Aorta (tissue), 5 donors: ENCODE measurements at regions not wholly inside any gene's neighbourhood (a gene's known extent, or its start where the extent isn't known, plus 50 kb on each side); places are given as distances from the start of the nearest gene placed in this dataset.
A peak's percentile ranks its signal among the peaks of the same experiment; 100 is the strongest.

Source experiments
- ATAC-seq: fragments of 200-7000 bp; cut with Tn5 transposase; one replicate; pipeline ENCODE4 v1.9.1; 2022; ENCODE audit warnings: moderate library complexity; ENCODE audit not compliant: low FRiP score
- DNase-seq, 2 donors: peaks; one replicate each; pipeline ENCODE4 v3.0.0-alpha.2; 2020
- H3K27ac ChIP-seq, 2 donors: one replicate each; pipeline ENCODE4 v1.5.1; 2013; ENCODE audit warnings: low read length in 2 of 2, mild to moderate bottlenecking in 2 of 2, moderate library complexity in 2 of 2, control low read depth in 1 of 2, inconsistent platforms in 1 of 2, low read depth in 1 of 2
- H3K27me3 ChIP-seq, 2 donors: one replicate each; pipeline ENCODE4 v1.6.1; 2013; ENCODE audit warnings: control low read depth in 1 of 2, low read length in 1 of 2, mild to moderate bottlenecking in 1 of 2, moderate library complexity in 1 of 2; ENCODE audit not compliant: insufficient read depth in 2 of 2, control insufficient read depth in 1 of 2
- H3K36me3 ChIP-seq, 2 donors: one replicate each; pipeline ENCODE4 v1.6.1; 2013; ENCODE audit warnings: control low read depth in 1 of 2, low read length in 1 of 2, mild to moderate bottlenecking in 1 of 2; ENCODE audit not compliant: insufficient read depth in 2 of 2, control insufficient read depth in 1 of 2
- H3K4me1 ChIP-seq, 2 donors: one replicate each; pipeline ENCODE4 v1.6.1; 2013; ENCODE audit warnings: low read length in 2 of 2, control low read depth in 1 of 2, mild to moderate bottlenecking in 1 of 2, moderate library complexity in 1 of 2; ENCODE audit not compliant: insufficient read depth in 2 of 2, control insufficient read depth in 1 of 2
- H3K4me3 ChIP-seq, 2 donors: one replicate each; pipeline ENCODE4 v1.5.1; 2013; ENCODE audit warnings: low read length in 2 of 2, control low read depth in 1 of 2, mild to moderate bottlenecking in 1 of 2
- H3K9me3 ChIP-seq: one replicate; pipeline ENCODE4 v1.6.1; 2013; ENCODE audit warnings: mild to moderate bottlenecking, low read length; ENCODE audit not compliant: control insufficient read depth
- WGBS, 2 donors: extraction: QIAGEN DNeasy Blood & Tissue Kit; methylation state at CpG; one replicate each; pipeline ENCODE4 v1.1.7; 2013; 5-methylcytosine and 5-hydroxymethylcytosine counted together
- intact Hi-C, 2 donors: fragments of 100-400 bp; cut with DNase I; formaldehyde crosslinking; loops; one replicate each; pipeline versions ENCODE4 v1.14.2 to v1.15.0; 2022
- donor health status: healthy with polysubstance abuse.
- donor health status: Bipolar disorder and iron deficiency.
- donor health status: DM: no; HTN: no; CAD: no.
- donor health status: DM: no; HTN: no; CAD: no.
- donor health status: DM: yes; HTN: yes; CAD: no.

DNA sequence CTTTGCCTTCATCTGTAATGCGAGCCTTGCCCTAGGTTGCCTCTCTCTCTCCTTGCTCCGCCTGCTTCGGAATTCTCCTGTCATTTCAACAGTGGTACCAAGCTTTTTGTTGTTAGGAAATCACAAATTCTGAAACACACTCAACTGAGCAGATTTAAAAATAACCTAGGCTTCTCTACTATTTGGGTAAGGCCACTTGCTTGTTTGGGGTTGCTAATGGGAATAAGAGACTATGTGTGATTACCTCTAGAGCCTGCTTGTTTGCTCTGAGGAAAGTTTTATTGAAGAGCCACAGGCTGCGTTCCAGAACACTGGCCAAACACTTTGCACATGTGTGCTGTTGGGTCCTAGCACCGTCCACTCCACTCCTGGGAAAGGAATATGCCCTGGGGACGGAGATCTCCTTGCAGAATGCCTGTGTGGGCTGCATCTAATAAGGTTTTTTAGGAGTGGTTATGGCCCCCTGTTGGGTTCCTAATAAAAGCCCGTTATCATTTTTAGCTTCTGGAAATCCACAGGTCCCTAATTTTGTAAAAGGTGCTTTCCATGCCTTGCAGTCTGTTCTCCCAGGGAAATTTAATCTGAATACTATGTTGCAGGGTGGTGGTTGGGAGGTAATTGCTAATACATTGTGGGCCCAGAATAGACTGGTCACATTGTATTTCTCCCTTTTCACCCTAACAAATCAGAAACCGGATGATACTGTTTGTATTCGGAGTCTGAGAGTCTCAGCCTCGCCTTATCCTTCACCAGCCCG, 68.7 kb upstream of the KLF6 start:
- intact Hi-C loops, result loop anchor here (2.0 to 5.0 kb wide), 5 partner anchors 33 to 84 kb away; partner anchors contain the start of gene KLF6 (in 1 of the 2)
- DNase-seq, result no peak

GRCh38 chr10:3853016-3853415, 68.0 kb upstream of the KLF6 start:
- no peak overlapping the region for H3K4me3 ChIP-seq
- intact Hi-C loops, result loop anchor here (2.0 to 5.0 kb wide), 5 partner anchors 34 to 84 kb away; partner anchors contain the start of gene KLF6 (in 1 of the 2)
- no peak for ATAC-seq
- WGBS, 2 donors, result 61% methylated on average over 10 of the region's 10 CpGs
- peaks cover 0 to 5% of the 10 kb centered on the region in 2 donors for H3K4me1 ChIP-seq
- no peaks in the 10 kb centered on the region for H3K9me3 ChIP-seq
- no peaks in the 10 kb centered on the region for H3K27me3 ChIP-seq
- H3K36me3 ChIP-seq, result no peaks in the 10 kb centered on the region
- H3K27ac ChIP-seq, result peak overlapping the region in 1 of 2 donors; percentile 99
- peak in 1 of 2 donors; percentile 81 for DNase-seq

More for the DNA sequence above, 68.7 kb upstream of the KLF6 start:
- ATAC-seq, result peak; percentile 23
- Histone ChIP-seq H3K9me3 (no peaks in the 10 kb centered on the region), H3K4me1 (peaks cover 0 to 5% of the 10 kb centered on the region in 2 donors), H3K4me3 (no peak overlapping the region), H3K27me3 (no peaks in the 10 kb centered on the region), H3K36me3 (no peaks in the 10 kb centered on the region), H3K27ac (peak overlapping the region in 1 of 2 donors; percentile 99)
- WGBS, 2 donors, result 31 to 42% methylated on average over 11 of the region's 11 CpGs

DNA sequence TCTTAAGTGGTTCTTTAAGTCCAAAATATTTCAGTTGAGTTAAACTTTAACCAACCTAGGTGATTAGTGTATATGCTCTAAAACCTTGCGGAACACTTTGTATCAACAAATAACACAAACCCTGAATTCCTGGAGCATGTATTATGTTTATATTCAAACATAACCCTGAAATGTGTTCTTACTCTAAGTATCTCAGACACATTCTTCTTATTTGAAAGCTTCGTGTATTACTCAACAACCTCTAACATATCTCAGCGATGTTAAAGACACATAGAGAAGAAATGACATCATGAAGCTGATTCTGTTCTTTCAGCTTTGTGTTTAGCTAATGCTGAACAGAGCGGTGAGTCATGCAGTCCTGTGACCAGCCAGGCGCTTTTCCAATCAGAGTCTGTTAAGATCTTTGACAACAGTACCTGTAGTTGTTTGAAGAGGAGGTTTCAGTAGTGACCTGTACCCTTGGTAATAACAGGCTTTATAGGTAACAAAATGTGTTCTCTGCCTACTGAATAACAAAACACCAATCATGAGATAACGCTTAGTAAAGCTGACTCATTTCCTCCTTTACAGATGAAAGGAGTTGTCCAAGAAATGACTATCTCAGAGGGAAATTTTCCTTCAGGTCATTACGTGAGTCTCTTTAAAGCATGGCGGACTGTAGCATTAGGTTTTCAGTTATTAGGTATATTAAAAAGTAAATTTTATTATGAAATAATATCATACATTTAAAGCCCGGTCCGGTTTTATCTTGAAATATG, 67.3 kb upstream of the KLF6 start:
- 16 to 18% methylated on average over 10 of the region's 10 CpGs for WGBS, 2 donors
- peak; percentile 92 for ATAC-seq
- DNase-seq, result peak; percentile 84 to 85
- H3K9me3 ChIP-seq, result no peaks in the 10 kb centered on the region
- no peaks in the 10 kb centered on the region for H3K36me3 ChIP-seq
- peak overlapping the region; percentile 20 to 73 for H3K27ac ChIP-seq
- no peaks in the 10 kb centered on the region for H3K27me3 ChIP-seq
- H3K4me1 ChIP-seq, result peaks cover 0 to 5% of the 10 kb centered on the region in 2 donors
- intact Hi-C loops, result loop anchor here (2.0 to 5.0 kb wide), 5 partner anchors 34 to 85 kb away; partner anchors contain the start of gene KLF6 (in 1 of the 2)
- H3K4me3 ChIP-seq, result no peak overlapping the region

DNA sequence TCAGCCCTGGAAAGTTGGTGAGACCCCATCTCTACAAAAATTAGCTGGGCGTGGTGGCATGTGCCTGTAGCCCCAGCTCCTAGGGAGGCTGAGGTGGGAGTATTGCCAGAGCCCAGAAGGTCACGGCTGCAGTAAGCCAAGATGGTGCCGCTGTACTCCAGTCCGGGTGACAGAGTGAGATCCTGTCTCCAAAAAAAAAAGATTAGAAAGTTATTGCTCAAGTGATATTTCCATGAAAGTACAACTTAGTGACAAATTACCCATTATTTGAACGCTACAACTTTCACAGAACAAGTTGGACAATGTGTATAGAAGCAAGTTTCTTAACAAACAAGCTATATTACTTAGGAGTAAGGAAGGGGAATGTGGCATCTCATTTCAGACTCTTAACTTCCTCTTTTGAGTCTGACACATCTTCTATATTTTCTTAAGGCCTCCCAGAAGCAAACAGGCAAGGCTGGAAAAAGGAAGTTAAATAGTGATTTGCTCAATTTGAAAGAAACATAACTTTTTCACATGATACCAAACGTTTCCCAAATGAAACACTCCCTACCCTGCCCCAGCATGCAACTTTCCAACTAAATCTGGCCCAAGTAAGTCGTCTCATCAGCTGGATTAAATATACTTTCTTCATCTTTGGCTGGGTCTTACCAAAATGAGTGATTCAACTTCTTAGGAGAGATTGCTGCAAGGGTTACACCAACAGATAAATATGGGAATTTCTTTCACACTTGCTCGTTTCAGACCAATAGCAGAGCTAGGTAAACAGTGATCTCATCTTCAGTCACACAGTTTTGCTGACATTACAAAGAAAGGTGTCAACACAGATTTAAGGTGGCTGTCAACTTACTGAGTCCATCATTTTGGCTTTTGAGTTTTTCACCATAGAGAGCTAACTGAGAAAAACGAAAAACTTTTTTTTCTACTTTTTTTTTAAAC, 66.3 kb upstream of the KLF6 start:
- H3K36me3 ChIP-seq, result no peaks in the 10 kb centered on the region
- no peaks in the 10 kb centered on the region for H3K9me3 ChIP-seq
- no peaks in the 10 kb centered on the region for H3K27me3 ChIP-seq
- H3K27ac ChIP-seq, result peak overlapping the region in 1 of 2 donors; percentile 23
- DNase-seq (no peak), ATAC-seq (peak; percentile 61)
- peaks cover 0 to 5% of the 10 kb centered on the region in 2 donors for H3K4me1 ChIP-seq
- intact Hi-C loops, result loop anchor here in 1 of 2 donors (5.0 kb wide), 3 partner anchors 36 to 86 kb away; no protein-coding TSS in a partner anchor
- H3K4me3 ChIP-seq, result no peak overlapping the region
- 40 to 41% methylated on average over 9 of the region's 9 CpGs for WGBS, 2 donors

- no peak overlapping the region for H3K4me3 ChIP-seq
- 94 to 96% methylated on average over 4 of the region's 4 CpGs for WGBS, 2 donors
- intact Hi-C loops, result no loop called here
- H3K27ac ChIP-seq, result no peak overlapping the region
- DNase-seq (no peak), ATAC-seq (no peak)
- peaks cover 0 to 3% of the 10 kb centered on the region in 2 donors for H3K4me1 ChIP-seq
- no peaks in the 10 kb centered on the region for H3K36me3 ChIP-seq
- no peaks in the 10 kb centered on the region for H3K27me3 ChIP-seq
- H3K9me3 ChIP-seq, result no peaks in the 10 kb centered on the region
Observed at GRCh38 chr10:3848775-3849635, 64.0 kb upstream of the KLF6 start.

GRCh38 chr10:3848005-3848774, 63.2 kb upstream of the KLF6 start:
- intact Hi-C loops, result no loop called here
- Histone ChIP-seq H3K9me3 (no peaks in the 10 kb centered on the region), H3K36me3 (no peaks in the 10 kb centered on the region), H3K4me1 (peaks cover 0 to 3% of the 10 kb centered on the region in 2 donors), H3K4me3 (no peak overlapping the region), H3K27ac (no peak overlapping the region), H3K27me3 (no peaks in the 10 kb centered on the region)
- WGBS, 2 donors, result 83 to 87% methylated on average over 6 of the region's 6 CpGs
- DNase-seq (no peak), ATAC-seq (no peak)

DNA sequence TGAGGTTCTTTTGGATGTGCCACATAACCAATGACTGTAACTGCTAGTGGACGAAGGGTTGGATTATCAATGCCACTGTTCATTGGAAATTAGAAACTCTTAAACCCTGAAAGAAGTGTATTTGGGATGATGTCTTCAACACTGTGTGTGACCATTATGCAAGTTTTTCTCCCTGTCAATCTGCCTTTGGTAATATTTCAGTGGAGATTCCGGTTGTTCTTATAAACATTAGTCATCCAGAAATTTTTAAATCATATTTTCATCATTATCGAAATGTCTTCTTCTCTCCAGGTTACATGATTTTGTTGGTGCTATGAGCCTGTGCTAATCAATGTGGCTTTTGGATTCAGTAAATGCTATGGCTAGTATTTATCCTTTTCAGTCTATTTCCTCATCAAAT, 61.7 kb upstream of the KLF6 start:
- ATAC-seq (no peak), DNase-seq (no peak)
- Histone ChIP-seq H3K27me3 (no peaks in the 10 kb centered on the region), H3K4me1 (no peaks in the 10 kb centered on the region), H3K9me3 (no peaks in the 10 kb centered on the region), H3K27ac (no peak overlapping the region), H3K4me3 (no peak overlapping the region), H3K36me3 (no peaks in the 10 kb centered on the region)
- 94 to 97% methylated on average over 3 of the region's 3 CpGs for WGBS, 2 donors
- intact Hi-C loops, result no loop called here
